Panc1 (cell line): ENCODE measurements at regions not wholly inside any gene's neighbourhood (a gene's known extent, or its start where the extent isn't known, plus 50 kb on each side); places are given as distances from the start of the nearest gene placed in this dataset.

Experiments used
- CTCF ChIP-seq: fragments of 450-650 bp; IDR thresholded peaks from 2 replicates; pipeline ENCODE4 v1.5.1; 2017; ENCODE audit warnings: mild to moderate bottlenecking
- POLR2AphosphoS5 ChIP-seq: IDR thresholded peaks from 2 replicates; pipeline ENCODE4 v1.6.1; 2012; ENCODE audit warnings: mild to moderate bottlenecking, low read depth, low read length, moderate library complexity
- REST ChIP-seq, 2 experiments: IDR thresholded peaks; 2 replicates each; pipeline ENCODE4 v1.6.1; 2011 to 2012; ENCODE audit warnings: low read depth in 2 of 2, control low read depth in 1 of 2, low read length in 1 of 2, mild to moderate bottlenecking in 1 of 2, moderate library complexity in 1 of 2; ENCODE audit not compliant: insufficient read depth in 1 of 2
- SIN3A ChIP-seq: IDR thresholded peaks from 2 replicates; pipeline ENCODE4 v1.6.1; 2012; ENCODE audit warnings: low read depth, mild to moderate bottlenecking, low read length, moderate library complexity, borderline replicate concordance; ENCODE audit not compliant: insufficient read depth

- TF ChIP-seq CTCF (no peak), REST (IDR thresholded peaks at IDR 0.05; ENCODE audit: insufficient read depth in 1 of 2, low read depth in 2 of 2, low read length in 1 of 2) (no peak), POLR2AphosphoS5 (no peak), SIN3A (no peak)
Measured at GRCh38 chr10:36783400-36783799, 342.0 kb upstream of the ANKRD30A start.
